NT2/D1 (cell line): ENCODE measurements at regions not wholly inside any gene's neighbourhood (a gene's known extent, or its start where the extent isn't known, plus 50 kb on each side); places are given as distances from the start of the nearest gene placed in this dataset.

Source experiments
- SUZ12 ChIP-seq: IDR thresholded peaks from 2 replicates; pipeline ENCODE4 v1.6.1; 2011; ENCODE audit not compliant: insufficient read length, insufficient read depth; ENCODE audit errors: extremely low read depth
- YY1 ChIP-seq: IDR thresholded peaks from 2 replicates; pipeline ENCODE4 v1.6.1; 2011; ENCODE audit not compliant: insufficient read length, insufficient read depth
- ZNF274 ChIP-seq: IDR thresholded peaks from 2 replicates; pipeline ENCODE4 v1.6.1; 2011; ENCODE audit warnings: mild to moderate bottlenecking, low read depth, low read length

DNA sequence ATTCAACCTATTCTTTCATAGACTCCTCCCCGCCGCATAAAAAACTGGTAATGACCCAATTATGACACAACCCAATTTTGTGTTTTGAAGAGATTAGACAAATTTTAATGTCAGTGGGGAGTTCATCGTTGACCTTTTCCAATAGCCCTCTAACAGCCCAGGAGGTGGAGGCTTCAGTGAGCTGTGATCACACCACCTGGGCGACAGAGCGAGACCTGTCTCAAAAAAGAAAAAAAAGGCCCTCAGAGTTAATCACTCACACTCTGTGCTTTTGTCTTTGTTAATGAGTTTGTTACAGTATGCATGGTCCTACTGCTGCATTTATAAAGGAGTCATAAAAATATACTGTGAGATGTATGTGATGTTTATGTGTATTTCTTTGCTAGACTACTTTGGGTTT, 510.6 kb downstream of the CPS1 start:
- TF ChIP-seq SUZ12 (no peak), ZNF274 (no peak), YY1 (no peak)
